IMR-90 (cell line): ENCODE measurements at regions not wholly inside any gene's neighbourhood (a gene's known extent, or its start where the extent isn't known, plus 50 kb on each side); places are given as distances from the start of the nearest gene placed in this dataset.

Source experiments
- ATAC-seq: fragments of 200-7000 bp; cut with Tn5 transposase; 2 replicates; pipeline ENCODE4 v1.9.1; 2020; ENCODE audit warnings: low read depth, mild to moderate bottlenecking, moderate library complexity
- BruUV-seq: library from RNA; stranded (reverse); fragments of 400-500 nt; replicated peaks from 2 replicates; lab custom pipeline; 2021; lab: Mats Ljungman, UMichigan
- CTCF ChIA-PET: fragments of 300-600 bp; formaldehyde crosslinking; extraction: SDS; loops from one replicate; lab custom pipeline; 2021; ENCODE audit warnings: antibody characterized with exemption; lab: Yijun Ruan, JAX
- POLR2A ChIA-PET: fragments of 300-600 bp; sonication (Branson Sonifier 250); formaldehyde crosslinking; loops from one replicate; lab custom pipeline; 2022; ENCODE audit warnings: antibody characterized with exemption; ENCODE audit not compliant: unreplicated experiment; lab: Charles Lee
- DNase-seq: peaks from one replicate; pipeline ENCODE4 v3.0.0; 2013
- H2AFZ ChIP-seq: replicated peaks from 2 replicates; pipeline ENCODE3; 2013; ENCODE audit warnings: low read length, mild to moderate bottlenecking; ENCODE audit not compliant: poor library complexity
- H2AK5ac ChIP-seq: 2 replicates; pipeline ENCODE4 v1.6.1; 2013; ENCODE audit warnings: low read depth, low read length, inconsistent platforms
- H2AK9ac ChIP-seq: replicated peaks from 2 replicates; pipeline ENCODE3; 2013; ENCODE audit warnings: mild to moderate bottlenecking, low read depth, low read length, moderate library complexity; ENCODE audit not compliant: poor library complexity
- H2BK120ac ChIP-seq: 2 replicates; pipeline ENCODE4 v1.6.1; 2013; ENCODE audit warnings: low read depth, low read length, inconsistent platforms
- H2BK15ac ChIP-seq: 3 replicates; pipeline ENCODE4 v1.6.1; 2013; ENCODE audit warnings: low read depth, low read length, inconsistent platforms
- H2BK20ac ChIP-seq: 2 replicates; pipeline ENCODE4 v1.6.1; 2013; ENCODE audit warnings: low read depth, mild to moderate bottlenecking, inconsistent platforms, low read length, moderate library complexity
- H2BK5ac ChIP-seq: 2 replicates; pipeline ENCODE4 v1.6.1; 2013; ENCODE audit warnings: mild to moderate bottlenecking, low read depth, low read length, inconsistent platforms; ENCODE audit not compliant: poor library complexity, severe bottlenecking
- H3K14ac ChIP-seq: replicated peaks from 2 replicates; pipeline ENCODE4 v1.6.1; 2013; ENCODE audit warnings: low read depth, low read length, inconsistent platforms
- H3K18ac ChIP-seq: 2 replicates; pipeline ENCODE4 v1.6.1; 2013; ENCODE audit warnings: low read depth, low read length, control low read depth
- H3K23ac ChIP-seq: 2 replicates; pipeline ENCODE4 v1.6.1; 2013; ENCODE audit warnings: low read depth, low read length, inconsistent platforms
- H3K27ac ChIP-seq: 2 replicates; pipeline ENCODE4 v1.5.1; 2013; ENCODE audit warnings: mild to moderate bottlenecking, control low read depth, low read length; ENCODE audit not compliant: insufficient read depth
- H3K27me3 ChIP-seq: 2 replicates; pipeline ENCODE4 v1.6.1; 2013; ENCODE audit warnings: low read length; ENCODE audit not compliant: control insufficient read depth, insufficient read depth
- H3K36me3 ChIP-seq: 2 replicates; pipeline ENCODE4 v1.6.1; 2013; ENCODE audit warnings: low read length, mixed read lengths; ENCODE audit not compliant: control insufficient read depth, insufficient read depth
- H3K4ac ChIP-seq: 2 replicates; pipeline ENCODE4 v1.6.1; 2013; ENCODE audit warnings: low read depth, low read length, inconsistent platforms
- H3K4me1 ChIP-seq: 2 replicates; pipeline ENCODE4 v1.6.1; 2013; ENCODE audit warnings: low read length, mixed read lengths; ENCODE audit not compliant: control insufficient read depth, insufficient read depth
- H3K4me2 ChIP-seq: 2 replicates; pipeline ENCODE4 v1.6.1; 2013; ENCODE audit warnings: low read depth, mild to moderate bottlenecking, control low read depth, low read length, moderate library complexity
- H3K4me3 ChIP-seq: 2 replicates; pipeline ENCODE4 v1.5.1; 2013; ENCODE audit warnings: low read depth, mild to moderate bottlenecking, control low read depth, low read length, moderate library complexity; ENCODE audit not compliant: insufficient read depth
- H3K56ac ChIP-seq: 2 replicates; pipeline ENCODE4 v1.6.1; 2013; ENCODE audit warnings: low read length, inconsistent platforms; ENCODE audit not compliant: insufficient read depth; ENCODE audit errors: extremely low read depth
- H3K79me1 ChIP-seq, 2 experiments: 2 replicates each; pipeline ENCODE4 v1.6.1; 2013; ENCODE audit warnings: low read length in 2 of 2, inconsistent platforms in 1 of 2, low read depth in 1 of 2
- H3K9ac ChIP-seq: 2 replicates; pipeline ENCODE4 v1.6.1; 2013; ENCODE audit warnings: low read depth, low read length, control low read depth
- H3K9me1 ChIP-seq: 2 replicates; pipeline ENCODE4 v1.6.1; 2013; ENCODE audit warnings: low read length, inconsistent platforms; ENCODE audit not compliant: insufficient read depth
- H3K9me3 ChIP-seq: 2 replicates; pipeline ENCODE4 v1.6.1; 2013; ENCODE audit warnings: low read length; ENCODE audit not compliant: control insufficient read depth, insufficient read depth
- H4K20me1 ChIP-seq: 2 replicates; pipeline ENCODE4 v1.6.1; 2013; ENCODE audit warnings: low read length, inconsistent platforms; ENCODE audit not compliant: insufficient read depth
- H4K5ac ChIP-seq: 2 replicates; pipeline ENCODE4 v1.6.1; 2013; ENCODE audit warnings: mild to moderate bottlenecking, low read depth, low read length, control low read depth
- H4K8ac ChIP-seq, 2 experiments: 2 replicates each; pipeline ENCODE4 v1.6.1; 2013; ENCODE audit warnings: low read depth in 2 of 2, low read length in 2 of 2, control low read depth in 1 of 2, inconsistent platforms in 1 of 2
- H4K91ac ChIP-seq: 2 replicates; pipeline ENCODE4 v1.6.1; 2013; ENCODE audit warnings: low read depth, low read length, inconsistent platforms; ENCODE audit not compliant: insufficient read depth
- BHLHE40 ChIP-seq: fragments of 150-350 bp; IDR thresholded peaks from 2 replicates; pipeline ENCODE4 v1.6.1; 2016; ENCODE audit warnings: mild to moderate bottlenecking, low read depth, low read length
- CEBPB ChIP-seq: IDR thresholded peaks from 2 replicates; pipeline ENCODE4 v1.6.1; 2012; ENCODE audit warnings: low read depth, low read length, improper control_type of control experiment
- CTCF ChIP-seq: conservative IDR thresholded peaks from 2 replicates; pipeline ENCODE4 v1.5.1; 2012; ENCODE audit warnings: mild to moderate bottlenecking, low read depth, low read length, improper control_type of control experiment
- ELK1 ChIP-seq: fragments of 150-350 bp; IDR thresholded peaks from 2 replicates; pipeline ENCODE4 v1.6.1; 2016; ENCODE audit warnings: low read depth, mild to moderate bottlenecking, low read length, moderate library complexity, borderline replicate concordance
- FOS ChIP-seq: fragments of 150-350 bp; IDR thresholded peaks from 2 replicates; pipeline ENCODE4 v1.6.1; 2016; ENCODE audit warnings: low read depth, low read length
- MAFK ChIP-seq: IDR thresholded peaks from 2 replicates; pipeline ENCODE4 v1.6.1; 2012; ENCODE audit warnings: low read depth, low read length, improper control_type of control experiment
- MAZ ChIP-seq: IDR thresholded peaks from 2 replicates; pipeline ENCODE4 v1.6.1; 2012; ENCODE audit warnings: low read depth, mild to moderate bottlenecking, low read length, improper control_type of control experiment, moderate library complexity, borderline replicate concordance
- NFE2L2 ChIP-seq: fragments of 150-350 bp; IDR thresholded peaks from 2 replicates; pipeline ENCODE4 v1.6.1; 2016; ENCODE audit warnings: low read depth, mild to moderate bottlenecking, low read length
- POLR2A ChIP-seq: IDR thresholded peaks from 2 replicates; pipeline ENCODE4 v1.6.1; 2012; ENCODE audit warnings: mild to moderate bottlenecking, low read depth, low read length
- RAD21 ChIP-seq: IDR thresholded peaks from 2 replicates; pipeline ENCODE4 v1.6.1; 2012; ENCODE audit warnings: low read length, improper control_type of control experiment
- RCOR1 ChIP-seq: IDR thresholded peaks from 2 replicates; pipeline ENCODE4 v1.6.1; 2012; ENCODE audit warnings: mild to moderate bottlenecking, low read length, improper control_type of control experiment; ENCODE audit not compliant: insufficient replicate concordance
- RFX5 ChIP-seq: IDR thresholded peaks from 2 replicates; pipeline ENCODE4 v1.8.0; 2012; ENCODE audit warnings: low read depth, mild to moderate bottlenecking, low read length, moderate library complexity
- SMC3 ChIP-seq: fragments of 150-350 bp; IDR thresholded peaks from 2 replicates; pipeline ENCODE4 v1.6.1; 2016; ENCODE audit warnings: low read depth, mild to moderate bottlenecking, antibody characterized with exemption, low read length, moderate library complexity
- USF2 ChIP-seq: fragments of 150-350 bp; IDR thresholded peaks from 2 replicates; pipeline ENCODE4 v1.6.1; 2017; ENCODE audit warnings: mild to moderate bottlenecking, antibody characterized with exemption, low read length, low read depth
- WGBS, 2 experiments: methylation state at CpG; one replicate each; pipeline versions ENCODE4 v1.1.5 to v1.1.7; 2013; ENCODE audit warnings: missing lambda C conversion rate in 2 of 2; ENCODE audit not compliant: insufficient read length in 1 of 2; ENCODE audit errors: extremely low coverage in 2 of 2; 5-methylcytosine and 5-hydroxymethylcytosine counted together
- dilution Hi-C: fragments of 300-500 bp; cut with HindIII; formaldehyde crosslinking; loops from one replicate; pipeline ENCODE4 v1.14.3; 2018; ENCODE audit warnings: low sequenced_read_pairs; ENCODE audit not compliant: unreplicated experiment
- in situ Hi-C: fragments of 300-500 bp; cut with MboI; formaldehyde crosslinking; loops from 3 replicates; pipeline ENCODE4 v1.14.3; 2019; ENCODE audit warnings: low sequenced_read_pairs, inconsistent platforms, mixed read lengths
- intact Hi-C: fragments of 100-400 bp; cut with micrococcal nuclease; formaldehyde crosslinking; loops from 2 replicates; pipeline ENCODE4 v1.10.0; 2022

- Histone ChIP-seq H3K9me3 (no peaks in the 10 kb centered on the region), H4K20me1 (no peaks in the 10 kb centered on the region), H2BK15ac (no peak overlapping the region), H4K5ac (no peak overlapping the region), H4K8ac (no peak overlapping the region), H3K9ac (no peak overlapping the region), H3K4me2 (no peak overlapping the region), H2BK5ac (no peak overlapping the region), H2BK20ac (no peak overlapping the region), H3K9me1 (no peaks in the 10 kb centered on the region), H3K4ac (no peak overlapping the region), H3K18ac (no peak overlapping the region), H3K79me1 (no peaks in the 10 kb centered on the region), H3K27ac (no peak overlapping the region), H3K4me3 (no peak overlapping the region), H4K91ac (no peak overlapping the region), H3K14ac (no peak overlapping the region), H3K36me3 (no peaks in the 10 kb centered on the region), H3K23ac (no peak overlapping the region), H2AK9ac (no peak overlapping the region), H2BK120ac (no peak overlapping the region), H2AFZ (no peak overlapping the region), H3K27me3 (no peaks in the 10 kb centered on the region; the same call in 1 of the 2 replicates), H3K4me1 (no peaks in the 10 kb centered on the region), H2AK5ac (no peak overlapping the region), H3K56ac (no peak overlapping the region)
- TF ChIP-seq ELK1 (no peak), FOS (no peak), NFE2L2 (no peak), POLR2A (no peak), USF2 (no peak), MAZ (no peak), RAD21 (no peak), BHLHE40 (no peak), RCOR1 (no peak), SMC3 (no peak), RFX5 (no peak), CEBPB (no peak), CTCF (no peak), MAFK (no peak)
- in situ Hi-C loops, result no loop called here
- no peak for ATAC-seq
- no TSS peak for BruUV-seq
- dilution Hi-C loops, result no loop called here
- no peak for DNase-seq
- no CpG with 5 or more reads among the region's 2 CpGs for WGBS, 2 experiments
- ChIA-PET POLR2A (no interaction called here), CTCF (no interaction called here)
- intact Hi-C loops, result no loop called here
Measured at GRCh38 chr13:31485183-31485582, 254.1 kb upstream of the RXFP2 start.
